MG63 (cell line): ENCODE measurements at regions not wholly inside any gene's neighbourhood (a gene's known extent, or its start where the extent isn't known, plus 50 kb on each side); places are given as distances from the start of the nearest gene placed in this dataset.
"Not testable (repeated sequence)": the region's sequence is repeated elsewhere in the genome, so short reads cannot be mapped to it uniquely, and the experiment has no call there.

ENCODE experiments used
- DNase-seq: peaks from one replicate; pipeline ENCODE4 v3.0.0-alpha.2; 2020
- H3K27me3 ChIP-seq: fragments of 250-450 bp; sonication (Bioruptor Pico); 2 replicates; pipeline ENCODE4 v1.5.1; 2020; ENCODE audit warnings: mild to moderate bottlenecking, moderate library complexity
- H3K36me3 ChIP-seq: fragments of 250-450 bp; sonication (Bioruptor Pico); 2 replicates; pipeline ENCODE4 v1.5.1; 2020; ENCODE audit warnings: mild to moderate bottlenecking, moderate library complexity
- H3K4me3 ChIP-seq: fragments of 250-450 bp; sonication (Bioruptor Pico); 2 replicates; pipeline ENCODE4 v1.5.1; 2020; ENCODE audit warnings: mild to moderate bottlenecking, moderate library complexity
- H3K9me3 ChIP-seq: fragments of 250-450 bp; sonication (Bioruptor Pico); 2 replicates; pipeline ENCODE4 v1.5.1; 2020; ENCODE audit warnings: mild to moderate bottlenecking, moderate library complexity

DNA sequence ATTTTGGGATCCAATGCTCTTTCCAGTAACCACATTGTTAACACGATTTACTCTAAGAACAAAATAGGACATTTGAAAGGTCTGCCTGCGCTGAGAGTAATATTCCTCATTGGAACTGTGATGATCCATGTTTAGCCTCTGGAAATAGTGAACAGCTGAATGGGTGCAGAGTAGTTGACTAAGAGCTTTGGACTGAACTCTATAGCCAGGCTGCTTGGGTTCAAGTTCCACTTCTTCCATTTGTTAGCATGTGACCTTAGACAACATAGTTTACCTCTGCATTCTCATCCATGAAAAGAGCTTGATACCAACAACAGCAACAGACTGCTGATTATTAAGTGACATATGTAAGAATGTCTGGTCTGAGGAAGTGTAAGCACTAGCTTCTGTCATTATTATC is 128.3 kb upstream of the MMADHC start:
- Histone ChIP-seq H3K9me3 (no peaks in the 10 kb centered on the region), H3K27me3 (no peaks in the 10 kb centered on the region), H3K4me3 (no peak overlapping the region), H3K36me3 (no peaks in the 10 kb centered on the region)
- DNase-seq: no peak

DNA sequence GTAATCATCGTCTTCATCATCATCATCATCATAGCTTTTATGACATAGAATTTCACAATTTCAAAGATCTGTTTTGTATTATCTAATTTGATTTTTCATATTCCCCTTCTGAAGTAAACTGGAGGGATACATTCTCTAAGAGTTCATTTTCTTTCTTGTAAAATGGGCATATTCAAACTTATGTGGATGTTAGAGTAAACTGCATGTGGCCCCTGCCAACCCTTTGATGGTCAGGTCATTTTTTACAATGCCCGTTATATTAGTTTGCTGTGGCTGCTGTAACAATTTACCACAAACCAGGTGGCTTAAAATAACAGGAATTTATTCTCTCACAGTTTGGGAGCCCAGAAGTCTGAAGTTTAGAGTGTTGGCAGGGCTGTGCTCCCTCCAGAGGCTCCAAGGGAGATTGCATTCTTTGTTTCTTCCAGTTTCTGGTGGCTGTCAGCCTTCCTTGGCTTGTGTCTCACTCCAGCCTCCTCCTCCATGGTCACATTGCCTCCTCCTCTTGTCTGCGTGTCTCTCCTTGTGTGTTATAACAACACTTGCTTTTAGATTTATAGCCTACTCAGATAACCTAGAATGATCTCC is 127.5 kb upstream of the MMADHC start:
- Histone ChIP-seq H3K4me3 (no peak overlapping the region), H3K27me3 (no peaks in the 10 kb centered on the region)
- DNase-seq: peak; percentile 8

DNA sequence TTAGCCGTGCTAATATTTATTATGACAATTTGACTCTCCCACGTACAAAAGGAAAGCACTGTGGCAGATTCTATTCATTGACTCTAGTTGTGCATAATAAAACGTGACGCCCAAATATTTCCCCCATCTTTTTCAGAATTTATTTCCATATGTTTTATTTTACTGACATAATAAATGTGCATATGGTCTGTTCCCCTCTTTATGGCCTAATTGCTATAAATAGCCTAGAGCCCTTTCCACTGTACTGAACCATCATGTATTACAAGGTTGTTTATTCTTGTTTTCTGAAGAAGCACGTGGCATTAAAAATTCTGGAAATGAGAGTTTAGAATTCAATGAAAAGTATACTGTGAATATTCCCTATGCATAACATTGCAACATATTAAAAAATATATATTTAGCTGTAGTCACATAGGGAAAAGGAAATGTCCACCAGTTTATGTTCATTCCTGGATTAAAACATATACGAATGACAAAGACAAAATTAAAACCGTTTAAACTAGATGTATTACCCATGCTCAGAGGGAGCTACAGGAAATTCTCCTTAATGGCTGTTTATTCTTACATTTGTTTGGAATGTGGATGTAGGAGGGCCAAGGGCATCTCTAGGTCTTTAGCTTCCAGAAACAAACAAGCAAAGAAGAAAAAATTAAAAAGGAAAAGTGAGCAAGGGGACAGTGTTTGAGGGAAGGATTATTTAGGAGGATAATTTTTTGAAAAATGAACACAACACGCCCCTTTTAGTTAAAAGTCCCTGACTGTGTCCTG is 122.1 kb upstream of the MMADHC start:
- DNase-seq: no peak
- H3K36me3 ChIP-seq: no peaks in the 10 kb centered on the region
- H3K27me3 ChIP-seq: no peaks in the 10 kb centered on the region
- no peaks in the 10 kb centered on the region for H3K9me3 ChIP-seq
- no peak overlapping the region for H3K4me3 ChIP-seq

More for the DNA sequence above, 127.5 kb upstream of the MMADHC start:
- H3K9me3 ChIP-seq: no peaks in the 10 kb centered on the region
- H3K36me3 ChIP-seq: no peaks in the 10 kb centered on the region

DNA sequence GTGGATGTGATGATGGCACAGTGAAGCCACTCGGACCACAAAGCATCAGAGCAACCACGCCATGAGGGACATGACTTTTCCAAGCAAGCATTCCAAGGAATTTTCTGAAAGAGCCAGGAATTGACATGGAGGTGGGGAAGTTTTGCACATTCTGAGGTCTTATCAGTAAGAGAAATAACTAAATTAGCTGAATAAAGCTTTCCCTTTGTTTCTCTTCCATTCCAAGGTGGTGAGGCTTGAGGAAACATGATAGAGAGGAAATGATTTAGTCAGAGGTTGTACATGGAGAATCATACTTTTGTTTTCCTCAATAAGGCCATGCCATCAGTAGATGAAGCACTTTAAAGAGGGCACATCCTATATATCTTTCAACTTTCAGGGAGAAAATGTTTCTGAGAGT is 115.7 kb upstream of the MMADHC start:
- DNase-seq: no peak
- H3K36me3 ChIP-seq: no peaks in the 10 kb centered on the region
- no peak overlapping the region for H3K4me3 ChIP-seq
- no peaks in the 10 kb centered on the region for H3K9me3 ChIP-seq
- no peaks in the 10 kb centered on the region for H3K27me3 ChIP-seq

DNA sequence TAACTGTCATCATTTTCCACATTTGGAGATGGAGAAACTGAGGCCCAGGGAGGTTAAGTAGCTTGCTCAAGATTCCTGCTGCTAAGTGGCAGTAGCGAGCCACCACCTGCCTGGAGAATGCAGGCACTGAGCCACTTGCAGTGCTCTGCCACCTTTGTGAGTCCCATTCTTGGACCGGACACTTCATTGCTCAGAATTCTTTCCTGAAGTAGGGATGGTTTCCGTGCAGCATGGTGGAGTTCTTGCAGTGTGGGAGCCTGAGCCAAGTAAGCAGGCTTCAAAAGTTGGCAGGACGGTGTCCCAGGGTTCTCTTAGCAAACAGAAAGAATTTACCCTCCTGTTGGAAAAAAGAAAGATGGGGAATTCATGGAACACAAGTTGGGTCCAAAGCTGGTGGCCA is 115.0 kb upstream of the MMADHC start:
- no peaks in the 10 kb centered on the region for H3K27me3 ChIP-seq
- no peak for DNase-seq
- H3K9me3 ChIP-seq: no peaks in the 10 kb centered on the region
- no peaks in the 10 kb centered on the region for H3K36me3 ChIP-seq
- H3K4me3 ChIP-seq: no peak overlapping the region

DNA sequence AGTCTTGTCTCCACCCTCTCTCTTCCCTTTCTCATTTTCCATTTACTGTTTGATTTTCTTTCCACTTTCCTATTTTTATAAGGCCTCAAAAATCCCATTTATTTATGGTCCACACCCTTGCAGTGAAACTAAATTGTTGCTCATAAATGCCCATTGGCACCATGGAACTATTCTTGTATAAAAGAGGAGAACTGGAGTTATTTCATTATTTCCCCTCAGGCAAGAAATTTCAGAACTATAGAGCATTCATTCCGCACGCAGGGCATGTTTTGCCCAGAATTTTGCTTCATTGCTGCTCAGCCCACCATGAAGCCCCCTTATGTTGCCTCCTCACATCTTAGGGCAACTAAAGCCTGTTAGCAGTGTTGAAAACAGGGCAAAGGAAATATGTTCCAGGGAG is 113.7 kb upstream of the MMADHC start:
- Histone ChIP-seq H3K36me3 (no peaks in the 10 kb centered on the region), H3K4me3 (no peak overlapping the region), H3K9me3 (no peaks in the 10 kb centered on the region), H3K27me3 (no peaks in the 10 kb centered on the region)
- no peak for DNase-seq

DNA sequence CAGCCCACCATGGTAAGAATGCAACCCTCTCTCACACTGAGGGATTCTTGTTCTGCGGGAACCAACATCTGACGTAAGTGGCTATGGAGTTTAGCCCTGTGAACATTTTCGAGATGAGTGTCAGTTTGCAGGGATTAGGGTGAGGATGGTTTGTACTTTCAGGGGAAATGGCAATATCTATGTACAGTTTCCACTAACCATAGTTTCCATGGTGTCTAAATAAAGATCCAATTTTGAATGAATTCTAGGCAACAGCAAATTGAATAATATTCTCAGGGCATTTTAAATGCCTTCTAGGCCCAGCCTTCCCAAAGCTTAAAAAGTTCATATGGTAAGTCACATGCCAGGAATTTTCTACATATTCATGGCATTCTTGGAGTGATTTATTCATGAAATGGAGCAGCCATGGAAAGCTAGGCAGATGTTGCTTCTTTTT is 105.4 kb upstream of the MMADHC start:
- Histone ChIP-seq H3K36me3 (no peaks in the 10 kb centered on the region), H3K27me3 (no peaks in the 10 kb centered on the region), H3K4me3 (no peak overlapping the region), H3K9me3 (no peaks in the 10 kb centered on the region)
- DNase-seq: no peak

DNA sequence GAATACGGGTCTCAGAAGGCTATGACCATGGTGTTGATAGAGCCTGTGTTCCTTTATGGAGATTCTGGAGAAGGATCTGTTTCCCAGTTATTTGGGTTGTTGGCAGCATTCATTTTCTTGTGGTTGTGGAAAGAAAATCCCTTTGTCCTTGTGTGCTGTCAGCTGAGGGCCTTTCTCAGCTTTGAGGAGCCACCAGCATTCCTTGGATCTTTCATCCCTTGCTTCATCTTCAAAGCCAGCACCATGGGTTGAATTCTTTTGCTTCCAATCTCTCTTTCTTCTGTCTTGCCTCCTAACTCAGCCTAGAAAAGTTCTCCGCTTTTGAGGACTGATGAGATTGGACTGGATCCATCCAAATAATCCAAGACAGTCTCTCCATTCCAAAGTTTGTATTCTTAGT is 103.2 kb upstream of the MMADHC start:
- H3K9me3 ChIP-seq: no peaks in the 10 kb centered on the region
- no peak overlapping the region for H3K4me3 ChIP-seq
- H3K36me3 ChIP-seq: no peaks in the 10 kb centered on the region
- H3K27me3 ChIP-seq: no peaks in the 10 kb centered on the region
- DNase-seq: no peak

DNA sequence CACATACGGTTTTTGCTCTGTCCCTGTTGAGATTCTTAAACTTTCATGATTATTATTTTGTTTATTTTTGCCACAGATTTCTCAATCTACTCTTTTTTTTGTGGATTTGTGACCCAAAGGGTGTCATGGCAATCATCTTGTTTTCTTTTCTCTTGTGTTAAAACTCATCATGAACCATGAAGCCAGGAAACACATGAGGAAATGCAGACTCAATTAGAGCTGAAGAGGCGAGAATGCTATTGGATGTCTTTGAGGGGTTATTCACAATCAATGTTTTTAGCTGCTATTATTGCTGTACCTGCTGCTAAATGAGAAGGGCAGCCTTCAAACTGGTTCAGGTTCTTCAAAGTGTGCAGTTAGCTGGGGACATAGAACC is 99.5 kb upstream of the MMADHC start:
- Histone ChIP-seq H3K36me3 (no peaks in the 10 kb centered on the region), H3K27me3 (no peaks in the 10 kb centered on the region), H3K9me3 (no peaks in the 10 kb centered on the region), H3K4me3 (no peak overlapping the region)
- DNase-seq: no peak

DNA sequence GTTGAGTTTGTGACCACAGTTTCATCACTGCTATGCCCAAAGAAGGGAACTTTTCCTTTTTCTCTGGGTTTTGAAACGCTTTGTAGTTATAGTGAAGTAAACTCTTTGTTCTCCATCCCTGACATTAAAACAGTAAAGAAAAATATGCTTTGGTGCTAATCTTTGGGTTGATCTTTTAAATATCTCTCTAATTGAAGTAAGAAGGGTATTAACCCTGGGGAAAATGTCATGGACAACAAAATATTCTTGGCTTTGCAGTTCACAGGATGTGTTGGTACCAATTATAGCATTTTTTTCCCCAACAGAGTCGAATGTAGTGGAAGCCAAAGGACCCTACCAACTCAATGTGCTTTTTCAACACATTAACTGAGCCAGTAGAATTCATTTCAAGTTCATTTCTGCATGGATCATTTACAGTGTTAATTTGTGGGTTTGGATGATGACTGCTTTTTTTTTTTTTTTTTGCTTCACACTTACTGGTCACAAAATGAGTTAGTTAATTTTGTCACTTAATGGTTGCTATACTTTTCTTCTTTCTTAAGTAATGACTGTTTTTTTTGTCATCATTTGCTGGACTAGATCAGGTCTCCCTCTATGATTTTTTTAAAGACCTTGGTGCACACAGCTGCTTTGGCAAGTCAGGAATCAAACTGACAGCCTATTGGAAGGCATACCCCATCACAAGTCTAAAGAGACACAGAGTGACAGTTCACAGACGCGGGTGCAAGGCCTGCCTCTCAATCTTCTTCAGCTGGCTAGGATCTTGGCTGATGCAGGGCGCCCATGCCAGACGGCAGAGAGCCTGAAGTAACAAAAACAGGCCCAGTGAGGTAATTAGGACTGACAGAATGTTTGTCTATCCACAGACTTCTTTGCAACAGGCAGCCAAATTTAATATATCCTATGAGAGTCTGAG is 98.8 kb upstream of the MMADHC start:
- no peak for DNase-seq
- H3K36me3 ChIP-seq: no peaks in the 10 kb centered on the region
- H3K9me3 ChIP-seq: no peaks in the 10 kb centered on the region
- H3K4me3 ChIP-seq: no peak overlapping the region
- H3K27me3 ChIP-seq: no peaks in the 10 kb centered on the region

DNA sequence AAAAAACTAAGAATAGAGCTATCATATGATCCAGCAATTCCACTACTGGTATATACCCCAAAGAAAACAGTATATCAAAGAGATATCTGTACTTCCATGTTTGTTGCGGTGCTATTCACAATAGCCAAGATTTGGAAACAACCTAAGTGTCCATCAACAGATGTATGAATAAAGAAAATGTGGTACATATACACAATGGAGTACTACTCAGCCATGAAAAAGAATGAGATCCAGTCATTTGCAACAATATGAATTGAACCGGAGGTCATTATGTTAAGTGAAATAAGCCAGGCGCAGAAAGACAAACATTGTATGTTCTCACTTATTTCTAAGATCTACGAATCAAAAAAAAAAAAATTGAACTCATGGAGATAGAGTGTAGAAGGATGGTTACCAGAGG is 97.8 kb upstream of the MMADHC start:
- not testable (repeated sequence) for H3K36me3 ChIP-seq, H3K9me3 ChIP-seq, H3K27me3 ChIP-seq, DNase-seq, H3K4me3 ChIP-seq

DNA sequence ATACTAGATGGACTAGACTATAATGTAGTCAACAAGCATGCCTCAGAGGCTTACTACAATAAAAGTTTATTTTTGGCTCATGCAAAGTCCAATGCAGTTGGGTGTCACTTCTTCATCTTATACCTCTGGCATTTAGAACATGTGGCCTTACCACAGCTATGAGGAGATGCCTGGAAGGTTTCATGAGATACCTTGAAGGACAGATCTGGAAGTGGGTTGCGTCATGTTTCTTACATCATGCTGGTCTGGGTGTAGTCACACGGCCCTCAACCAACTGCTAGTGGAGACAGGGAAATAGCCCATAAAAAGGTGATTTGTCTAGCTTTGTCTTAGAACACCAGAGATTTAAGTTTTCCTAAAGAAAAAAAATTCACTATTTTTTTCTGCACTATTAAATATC is 91.7 kb upstream of the MMADHC start:
- Histone ChIP-seq H3K4me3 (no peak overlapping the region), H3K27me3 (no peaks in the 10 kb centered on the region), H3K36me3 (no peaks in the 10 kb centered on the region), H3K9me3 (no peaks in the 10 kb centered on the region)
- DNase-seq: no peak

DNA sequence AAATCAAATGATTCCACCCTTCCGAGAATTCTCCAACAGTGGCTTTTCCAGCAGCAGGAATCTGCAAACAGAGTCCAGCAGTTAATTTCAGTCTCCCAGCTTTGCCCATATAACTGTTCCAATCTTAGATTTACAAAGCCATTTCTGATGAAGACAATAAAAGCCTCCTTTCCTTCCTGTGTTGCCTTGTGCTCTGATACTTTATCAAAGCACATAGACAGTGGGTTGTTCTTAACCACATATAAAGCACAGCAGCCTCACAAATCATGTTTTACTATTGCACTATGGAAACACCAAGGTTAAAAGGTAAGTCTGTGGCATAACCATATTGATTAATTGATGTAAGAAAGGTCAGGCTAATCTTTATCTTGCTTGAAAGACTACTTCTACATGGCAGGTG is 89.8 kb upstream of the MMADHC start:
- Histone ChIP-seq H3K9me3 (no peaks in the 10 kb centered on the region), H3K36me3 (no peaks in the 10 kb centered on the region), H3K4me3 (no peak overlapping the region), H3K27me3 (no peaks in the 10 kb centered on the region)
- no peak for DNase-seq

DNA sequence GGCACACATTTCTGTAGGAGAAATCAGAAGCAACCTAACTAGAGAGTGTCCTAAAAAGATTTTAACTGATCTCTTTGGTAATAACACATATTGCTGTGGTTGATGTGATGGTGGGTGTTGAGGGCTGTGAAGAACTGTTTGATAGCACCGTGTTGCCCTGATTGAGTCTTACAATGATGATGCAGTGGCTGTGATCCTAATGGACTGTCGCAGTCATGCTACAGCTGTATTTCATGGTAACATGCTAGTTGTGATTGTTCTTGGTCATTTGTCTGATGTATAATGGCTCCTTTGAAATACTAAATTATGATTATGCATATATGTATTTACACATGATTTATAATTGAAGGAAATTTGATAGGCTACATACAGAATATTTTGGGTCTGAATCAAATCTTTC is 82.5 kb upstream of the MMADHC start:
- Histone ChIP-seq H3K9me3 (no peaks in the 10 kb centered on the region; the same call in 1 of the 2 replicates), H3K27me3 (no peaks in the 10 kb centered on the region), H3K4me3 (no peak overlapping the region), H3K36me3 (no peaks in the 10 kb centered on the region)
- DNase-seq: no peak

DNA sequence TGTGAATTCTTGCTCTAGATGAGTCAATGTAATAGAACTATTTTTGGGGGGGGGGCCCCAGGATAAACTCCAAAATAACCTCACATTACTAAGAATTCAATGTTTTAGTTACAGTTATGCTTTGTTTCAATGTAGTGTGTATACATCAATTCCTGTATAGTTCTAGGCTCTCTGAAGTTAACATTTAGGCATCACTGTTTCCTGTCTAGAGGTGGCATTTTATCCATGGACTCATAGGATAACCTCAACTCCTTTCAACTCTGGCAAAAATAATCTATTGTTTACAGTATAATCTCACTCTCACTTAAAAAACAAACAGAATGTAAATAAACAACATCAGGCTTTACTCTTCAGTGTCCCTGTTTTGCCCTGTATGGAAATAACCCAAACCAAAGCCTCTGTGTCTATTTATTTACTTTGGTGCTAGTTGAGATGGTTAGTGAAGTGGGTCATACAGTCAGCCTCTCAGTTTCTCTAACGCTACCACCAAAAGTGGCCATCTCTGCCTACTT is 79.3 kb upstream of the MMADHC start:
- Histone ChIP-seq H3K9me3 (peaks cover 3% of the 10 kb centered on the region; the same call in 1 of the 2 replicates), H3K27me3 (no peaks in the 10 kb centered on the region), H3K36me3 (no peaks in the 10 kb centered on the region), H3K4me3 (no peak overlapping the region)
- DNase-seq: no peak

DNA sequence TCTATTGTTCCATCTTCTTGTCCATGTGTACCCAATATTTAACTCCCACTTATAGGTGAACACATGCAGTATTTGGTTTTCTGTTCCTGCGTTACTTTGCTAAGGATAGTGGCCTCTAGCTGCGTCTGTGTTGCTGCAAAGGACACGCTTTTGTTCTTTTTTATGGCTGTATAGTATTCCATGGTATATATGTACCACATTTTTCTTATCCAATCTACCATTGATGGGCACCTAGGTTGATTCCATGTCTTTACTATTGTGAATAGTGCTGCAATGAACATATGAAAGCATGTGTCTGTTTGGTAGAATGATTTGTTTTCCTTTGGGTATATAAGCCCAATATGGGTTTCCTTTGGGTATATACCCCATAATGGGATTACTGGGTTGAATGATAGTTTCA is 77.3 kb upstream of the MMADHC start:
- no peaks in the 10 kb centered on the region for H3K36me3 ChIP-seq

DNA sequence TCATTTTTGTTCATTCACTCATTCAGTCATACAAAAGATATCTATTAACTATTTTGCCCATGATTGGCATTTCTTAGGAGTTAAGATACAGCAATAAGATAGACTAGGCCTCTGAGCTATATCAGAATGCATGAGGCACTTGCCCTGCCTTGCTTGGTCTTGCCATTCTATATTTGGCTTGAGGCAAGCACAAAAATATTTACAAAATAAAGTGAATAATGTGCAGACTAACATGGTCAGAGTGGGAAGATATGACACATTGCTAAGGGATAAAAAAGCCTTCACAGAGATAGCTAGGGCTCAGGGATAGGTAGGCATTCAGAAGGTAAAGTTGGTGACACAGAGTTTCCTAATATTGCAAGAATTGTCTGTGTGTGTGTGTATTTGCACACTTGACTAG is 75.0 kb upstream of the MMADHC start:
- H3K27me3 ChIP-seq: no peaks in the 10 kb centered on the region
- DNase-seq: no peak
- peaks cover 3% of the 10 kb centered on the region; the same call in 1 of the 2 replicates for H3K9me3 ChIP-seq
- H3K4me3 ChIP-seq: no peak overlapping the region
- H3K36me3 ChIP-seq: no peaks in the 10 kb centered on the region

More for the DNA sequence above, 77.3 kb upstream of the MMADHC start:
- Histone ChIP-seq H3K9me3 (peaks cover 3% of the 10 kb centered on the region; the same call in 1 of the 2 replicates), H3K4me3 (no peak overlapping the region), H3K27me3 (no peaks in the 10 kb centered on the region)
- no peak for DNase-seq
